ENCODE measurements at regions not wholly inside any gene's neighbourhood (a gene's known extent, or its start where the extent isn't known, plus 50 kb on each side); places are given as distances from the start of the nearest gene placed in this dataset.

GRCh38 chr2:239522002-239522739 is 121.4 kb upstream of the HDAC4 start:
- TF ChIP-seq CTCF (IDR thresholded peaks at IDR 0.05 in 2 of 3, conservative IDR thresholded peaks at IDR 0.05 in 1 of 3; ENCODE audit: control insufficient read depth in 2 of 3, extremely low read depth in 1 of 3, insufficient read depth in 1 of 3, low read depth in 3 of 3, low read length in 3 of 3), result no peak
- TF ChIP-seq, protein P1, sequence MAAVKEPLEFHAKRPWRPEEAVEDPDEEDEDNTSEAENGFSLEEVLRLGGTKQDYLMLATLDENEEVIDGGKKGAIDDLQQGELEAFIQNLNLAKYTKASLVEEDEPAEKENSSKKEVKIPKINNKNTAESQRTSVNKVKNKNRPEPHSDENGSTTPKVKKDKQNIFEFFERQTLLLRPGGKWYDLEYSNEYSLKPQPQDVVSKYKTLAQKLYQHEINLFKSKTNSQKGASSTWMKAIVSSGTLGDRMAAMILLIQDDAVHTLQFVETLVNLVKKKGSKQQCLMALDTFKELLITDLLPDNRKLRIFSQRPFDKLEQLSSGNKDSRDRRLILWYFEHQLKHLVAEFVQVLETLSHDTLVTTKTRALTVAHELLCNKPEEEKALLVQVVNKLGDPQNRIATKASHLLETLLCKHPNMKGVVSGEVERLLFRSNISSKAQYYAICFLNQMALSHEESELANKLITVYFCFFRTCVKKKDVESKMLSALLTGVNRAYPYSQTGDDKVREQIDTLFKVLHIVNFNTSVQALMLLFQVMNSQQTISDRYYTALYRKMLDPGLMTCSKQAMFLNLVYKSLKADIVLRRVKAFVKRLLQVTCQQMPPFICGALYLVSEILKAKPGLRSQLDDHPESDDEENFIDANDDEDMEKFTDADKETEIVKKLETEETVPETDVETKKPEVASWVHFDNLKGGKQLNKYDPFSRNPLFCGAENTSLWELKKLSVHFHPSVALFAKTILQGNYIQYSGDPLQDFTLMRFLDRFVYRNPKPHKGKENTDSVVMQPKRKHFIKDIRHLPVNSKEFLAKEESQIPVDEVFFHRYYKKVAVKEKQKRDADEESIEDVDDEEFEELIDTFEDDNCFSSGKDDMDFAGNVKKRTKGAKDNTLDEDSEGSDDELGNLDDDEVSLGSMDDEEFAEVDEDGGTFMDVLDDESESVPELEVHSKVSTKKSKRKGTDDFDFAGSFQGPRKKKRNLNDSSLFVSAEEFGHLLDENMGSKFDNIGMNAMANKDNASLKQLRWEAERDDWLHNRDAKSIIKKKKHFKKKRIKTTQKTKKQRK (IDR thresholded peaks at IDR 0.05; ENCODE audit: low read depth, low read length), result no peak
- no peak for TF ChIP-seq HDAC2 (IDR thresholded peaks at IDR 0.05)

All from GM12878 (cell line).